Stimulated activated naive CD4-positive, alpha-beta T cell (primary cell): ENCODE measurements at regions not wholly inside any gene's neighbourhood (a gene's known extent, or its start where the extent isn't known, plus 50 kb on each side); places are given as distances from the start of the nearest gene placed in this dataset.

Source experiments
- DNase-seq, 6 experiments: peaks; one replicate each; lab custom pipeline; 2025; lab: John Stamatoyannopoulos, UW

DNA sequence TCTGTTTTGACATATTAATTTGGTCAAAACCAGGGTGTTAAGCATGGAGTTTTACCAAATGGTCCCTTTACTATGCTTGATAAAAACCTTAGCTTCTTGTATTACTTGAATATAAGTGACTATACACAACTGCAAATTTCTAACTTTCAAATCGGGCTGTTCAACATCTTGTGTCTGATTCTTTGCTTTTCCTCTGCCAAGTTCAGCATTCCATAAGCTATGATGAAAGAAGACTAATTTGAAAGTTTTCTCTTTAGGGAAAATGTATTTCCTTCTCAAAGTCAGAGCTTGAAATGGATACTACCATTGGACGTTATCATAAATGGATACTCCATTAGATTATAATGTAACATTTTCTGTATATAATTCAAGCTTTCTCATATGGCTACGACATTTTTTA is 792.9 kb downstream of the EFNA5 start:
- DNase-seq = no peak

DNA sequence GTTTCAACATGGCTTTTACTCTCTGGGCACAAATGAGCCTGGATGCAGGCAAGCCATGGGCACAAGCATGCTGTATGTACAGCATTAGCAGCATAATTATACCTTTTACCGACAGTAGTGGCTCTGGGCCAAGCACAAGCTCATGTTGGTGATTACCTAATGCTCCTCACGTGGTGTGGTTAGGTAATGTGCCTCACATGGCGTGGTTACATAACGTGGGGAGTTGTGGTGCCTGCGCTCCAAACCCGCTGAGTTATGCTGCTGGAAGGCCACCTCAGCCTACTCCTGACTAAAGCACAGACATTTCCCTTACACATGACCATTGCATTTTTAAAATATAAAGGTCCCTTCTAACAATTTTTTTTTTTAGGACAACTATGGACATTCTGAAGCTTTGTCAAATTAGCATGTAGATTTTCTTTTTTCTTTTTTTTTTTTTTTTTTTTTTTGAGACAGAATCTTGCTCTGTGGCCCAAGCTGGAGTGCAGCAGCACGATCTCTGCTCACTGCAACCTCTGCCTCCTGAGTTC is 794.0 kb downstream of the EFNA5 start:
- no peak for DNase-seq

DNA sequence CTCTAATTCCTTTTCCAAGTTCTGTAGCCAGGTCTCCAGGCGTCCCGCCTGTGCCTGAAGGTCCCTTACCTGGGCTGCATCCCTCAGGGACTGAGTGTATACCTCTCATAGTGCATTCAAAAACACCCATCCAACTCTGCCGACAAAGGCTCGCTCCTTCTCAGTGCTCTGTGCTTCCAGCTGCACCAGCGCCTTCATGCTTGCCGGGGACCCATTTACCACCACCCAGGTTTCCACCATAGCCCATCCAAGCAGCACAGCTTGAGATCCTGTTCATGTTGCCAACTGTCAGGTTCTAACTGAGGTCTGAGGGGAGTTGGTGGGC is 794.5 kb downstream of the EFNA5 start:
- DNase-seq = no peak

DNA sequence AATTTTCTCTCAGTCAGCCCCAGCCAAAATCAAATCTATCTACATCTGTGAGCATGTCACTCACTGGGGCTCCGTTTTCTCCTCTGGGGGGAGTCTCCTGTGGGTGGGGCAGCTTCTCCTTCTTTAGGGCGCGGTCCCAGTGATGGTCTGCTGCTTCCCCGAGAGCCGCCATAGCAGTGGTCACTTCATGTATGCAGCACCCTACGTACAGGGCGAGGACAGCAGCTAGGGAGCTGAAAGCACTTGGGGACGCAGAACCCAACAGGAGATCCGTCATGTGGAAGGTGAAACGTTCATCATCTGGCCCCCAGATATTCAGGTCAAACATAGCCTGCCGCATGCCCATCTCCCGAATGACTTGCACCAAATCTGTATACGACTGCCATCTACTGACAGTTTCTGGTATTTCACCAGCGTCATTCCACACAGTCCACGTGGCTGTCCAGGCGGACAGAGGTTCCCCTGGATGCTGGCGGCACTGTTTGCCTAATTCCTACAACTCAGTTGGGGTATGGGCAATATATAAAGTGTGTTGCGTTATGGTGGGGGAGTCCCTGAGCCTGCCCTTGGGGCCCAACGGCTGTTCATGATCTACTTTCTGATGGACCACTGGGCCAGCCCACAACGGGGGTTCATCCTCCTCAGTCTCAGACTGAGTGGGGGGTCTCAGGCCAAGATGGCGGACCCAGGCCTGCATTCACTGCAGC is 795.0 kb downstream of the EFNA5 start:
- DNase-seq = no peak

DNA sequence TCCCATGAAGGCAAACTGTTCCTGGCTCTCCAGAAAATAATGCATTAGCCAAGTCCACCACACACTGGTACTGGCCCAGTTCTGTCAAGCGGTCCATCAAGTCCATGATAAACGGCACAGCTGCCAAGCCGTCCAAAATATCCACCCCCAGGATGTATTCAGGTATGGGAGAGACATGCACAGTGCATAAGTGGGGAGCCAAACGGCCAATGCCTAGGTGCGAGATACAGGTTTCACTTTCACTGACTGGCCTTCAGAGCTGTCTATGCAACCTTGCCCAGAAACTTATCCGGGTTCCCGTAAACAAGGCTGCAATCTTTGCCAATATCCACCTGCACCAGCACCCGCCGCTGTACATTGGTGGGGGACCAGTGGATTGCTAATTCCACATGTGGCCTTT is 795.8 kb downstream of the EFNA5 start:
- no peak for DNase-seq

DNA sequence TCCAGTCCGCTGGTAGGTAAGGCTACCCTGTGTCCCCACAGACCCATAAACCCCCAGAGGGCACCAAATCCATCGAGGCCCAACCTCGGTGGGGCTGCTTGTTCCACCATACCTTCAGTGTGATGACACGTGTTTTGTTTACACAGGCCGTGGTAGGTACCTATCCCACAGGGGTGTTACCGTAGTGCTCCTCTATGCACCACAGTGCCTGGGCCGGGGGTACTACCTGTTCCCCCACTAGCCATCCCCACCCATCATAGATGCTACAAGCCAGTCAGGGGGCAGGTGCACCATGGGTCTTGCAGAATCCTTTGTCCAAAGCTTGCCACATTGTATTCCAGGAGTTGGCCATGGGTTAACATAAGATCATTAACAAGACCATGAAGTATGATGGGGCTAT is 796.2 kb downstream of the EFNA5 start:
- DNase-seq = no peak

DNA sequence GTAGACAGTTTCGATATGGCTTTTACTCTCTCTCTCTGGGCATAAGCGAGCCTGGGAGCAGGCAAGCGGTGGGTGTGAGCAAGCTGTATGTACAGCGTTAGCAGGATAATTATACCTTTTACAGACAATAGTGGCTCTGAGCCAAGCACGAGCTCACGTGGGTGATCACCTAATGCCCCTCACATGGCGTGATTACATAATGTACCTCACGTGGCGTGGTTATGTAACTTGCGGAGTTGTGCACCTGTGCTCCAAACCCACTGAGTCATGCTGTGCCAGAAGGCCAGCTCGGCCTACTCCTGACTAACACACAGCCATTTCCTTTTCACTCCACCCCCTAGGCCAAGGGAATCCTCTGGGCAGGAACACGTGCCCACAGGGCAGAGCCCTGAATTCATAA is 797.2 kb downstream of the EFNA5 start:
- DNase-seq = no peak

DNA sequence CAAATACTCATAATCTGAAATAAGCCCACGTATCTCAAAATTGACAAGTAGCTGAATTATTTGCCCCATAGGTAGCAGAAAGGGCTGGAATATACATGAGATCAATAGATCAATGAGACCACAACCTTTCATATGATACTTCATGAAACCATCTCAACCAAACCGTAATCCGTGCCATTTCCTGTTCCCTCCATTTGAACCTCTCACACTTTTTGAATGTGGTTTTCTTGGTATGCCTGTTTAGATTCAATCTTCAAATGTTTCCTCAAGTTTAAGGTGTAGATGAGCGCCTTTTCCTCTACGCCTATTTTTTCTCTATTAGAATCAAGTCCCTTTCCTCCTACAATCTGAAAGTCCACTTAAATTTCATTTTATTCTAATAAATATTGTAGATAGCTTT is 805.5 kb downstream of the EFNA5 start:
- DNase-seq = no peak

DNA sequence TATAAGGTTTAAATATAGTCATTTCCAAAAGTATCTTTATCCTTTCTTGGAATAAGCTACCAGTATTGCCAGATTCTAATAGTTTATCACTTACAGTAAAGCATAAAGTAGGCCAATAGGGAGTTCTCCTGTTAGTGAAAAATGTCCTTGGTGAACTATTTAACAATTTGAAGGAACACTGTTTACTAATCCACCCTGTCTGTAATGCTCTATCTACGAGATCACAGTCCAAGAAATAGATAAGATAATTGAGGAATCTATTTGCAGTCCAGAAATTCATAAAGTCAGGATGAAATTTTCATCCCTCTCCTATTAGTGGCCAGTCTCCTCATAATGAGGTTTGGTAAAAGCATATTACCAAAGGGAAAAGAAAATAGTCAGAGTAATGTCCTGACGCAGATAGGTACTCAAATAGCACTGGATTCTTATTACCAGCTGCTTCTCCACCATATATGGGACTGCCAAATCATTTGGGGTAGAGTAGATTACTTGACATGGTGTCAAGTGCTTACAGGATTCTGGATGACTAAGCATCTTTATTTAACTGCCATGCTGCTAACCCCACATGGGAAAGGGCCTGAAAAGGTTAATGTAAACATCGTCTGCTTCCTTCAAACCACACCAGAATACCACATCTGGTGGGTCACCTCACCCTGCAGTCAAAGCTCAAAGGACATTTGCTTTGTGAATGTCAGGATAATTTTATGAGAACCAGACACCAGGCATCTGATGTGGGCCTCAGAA is 808.1 kb downstream of the EFNA5 start:
- no peak for DNase-seq

DNA sequence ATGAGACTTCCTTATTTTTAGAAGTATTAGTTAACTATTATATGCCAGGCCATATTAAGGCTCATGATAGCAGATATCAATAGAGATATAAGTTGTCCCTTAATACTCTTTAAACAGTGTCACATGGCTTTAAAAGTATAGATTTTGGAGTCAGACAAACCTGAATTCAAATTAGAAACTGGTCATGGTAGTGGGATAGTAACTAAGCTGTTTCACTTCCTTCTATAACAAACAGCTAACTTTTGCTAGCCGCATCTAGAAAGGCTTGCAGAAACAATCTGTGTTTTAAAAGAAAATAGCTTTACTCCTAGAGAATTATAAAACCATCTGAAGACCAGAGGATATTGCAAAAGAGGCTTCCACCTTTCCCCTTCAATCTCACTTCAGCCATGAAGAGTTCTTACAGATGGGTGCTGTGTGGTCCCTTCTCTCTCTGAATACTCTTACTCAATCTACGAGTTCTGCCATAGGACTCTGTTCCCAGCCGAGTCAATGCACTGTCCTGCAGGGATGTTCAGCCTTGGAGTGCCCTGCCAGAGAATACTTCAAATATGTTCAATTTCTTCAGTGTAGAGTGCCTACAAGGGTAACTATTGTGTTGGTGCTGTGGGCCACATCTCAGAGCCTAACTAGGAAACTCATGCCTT is 810.2 kb downstream of the EFNA5 start:
- no peak for DNase-seq

DNA sequence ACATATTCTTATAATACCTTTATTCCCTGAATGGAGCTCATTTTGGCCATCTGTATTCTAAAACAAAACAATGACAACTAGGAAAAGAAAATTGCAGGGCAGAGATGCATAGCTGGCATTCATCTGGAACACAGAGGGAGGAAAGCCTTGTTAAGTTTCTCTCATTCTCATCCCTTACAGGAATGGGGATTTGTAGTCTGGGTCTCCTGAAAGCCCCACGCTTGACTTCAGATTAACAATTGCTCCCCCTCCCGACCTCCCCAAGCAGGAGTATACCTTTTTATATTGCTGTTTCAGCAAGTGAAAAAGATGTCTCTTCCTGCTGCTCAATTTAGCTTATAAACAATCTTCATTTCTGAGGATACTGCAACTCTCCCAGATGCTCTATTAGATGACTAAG is 812.1 kb downstream of the EFNA5 start:
- DNase-seq = no peak

DNA sequence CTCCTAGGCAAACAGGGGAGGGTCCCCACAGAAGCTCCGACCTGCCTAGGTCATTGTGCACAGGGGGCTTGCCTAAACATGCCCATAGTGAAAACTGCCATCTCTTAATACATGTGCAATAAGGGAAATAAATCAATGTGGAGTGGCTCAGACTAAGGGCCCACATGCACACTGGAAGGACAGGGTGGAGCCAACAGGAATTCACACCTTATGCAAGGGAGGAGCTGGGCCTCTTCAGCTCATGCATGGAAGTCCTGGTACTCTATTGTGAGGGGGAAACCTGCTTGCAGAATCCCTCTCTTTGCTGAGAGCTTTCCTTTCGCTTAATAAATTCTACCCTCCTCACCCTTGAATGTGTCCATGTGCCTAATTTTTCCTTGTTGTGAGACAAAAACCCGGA is 815.8 kb downstream of the EFNA5 start:
- no peak for DNase-seq

DNA sequence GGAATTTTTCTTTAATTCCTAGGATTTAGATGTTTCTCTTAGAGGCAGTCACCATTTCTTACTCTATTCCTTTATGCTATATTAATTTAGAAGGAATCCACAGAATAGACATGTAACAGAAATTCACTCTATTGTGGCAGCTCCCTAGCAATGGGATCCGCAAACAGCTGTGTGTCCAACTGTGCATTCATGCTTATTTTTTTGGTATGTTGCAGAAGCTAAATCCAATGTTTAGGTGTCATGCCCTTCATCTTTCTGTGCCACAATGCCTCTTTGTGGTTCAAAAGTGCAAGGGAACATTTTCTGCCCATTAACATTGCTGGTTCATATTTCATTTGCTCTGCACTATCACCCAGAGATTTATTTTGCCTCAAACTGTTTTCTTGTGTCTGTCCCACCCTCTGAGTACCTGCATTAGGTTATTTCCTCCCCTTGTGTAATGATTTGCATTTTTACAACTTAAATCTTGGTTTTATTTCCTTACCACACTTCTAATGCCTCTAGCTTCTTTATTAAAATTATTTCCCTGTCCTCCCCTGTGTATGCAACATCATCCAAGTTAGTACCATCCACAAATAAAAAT is 816.5 kb downstream of the EFNA5 start:
- no peak for DNase-seq

DNA sequence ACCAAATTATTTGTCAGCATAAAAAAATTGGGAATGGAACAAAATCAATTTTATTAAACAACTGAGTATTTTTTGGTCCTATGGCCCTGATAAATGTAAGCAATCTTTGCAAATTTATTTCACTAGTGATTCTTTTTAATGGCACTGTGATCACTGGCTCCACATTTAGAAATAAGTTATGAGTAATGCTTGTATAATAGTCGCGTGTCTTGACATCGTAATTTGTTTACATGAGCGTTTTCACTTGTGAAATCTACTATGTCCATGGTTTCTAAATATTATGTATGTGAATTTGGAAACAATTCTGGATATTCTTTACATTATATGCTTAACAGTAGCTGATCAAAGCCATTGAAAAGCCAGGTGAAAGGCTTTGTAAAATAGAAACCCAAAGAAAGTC is 817.5 kb downstream of the EFNA5 start:
- no peak for DNase-seq

DNA sequence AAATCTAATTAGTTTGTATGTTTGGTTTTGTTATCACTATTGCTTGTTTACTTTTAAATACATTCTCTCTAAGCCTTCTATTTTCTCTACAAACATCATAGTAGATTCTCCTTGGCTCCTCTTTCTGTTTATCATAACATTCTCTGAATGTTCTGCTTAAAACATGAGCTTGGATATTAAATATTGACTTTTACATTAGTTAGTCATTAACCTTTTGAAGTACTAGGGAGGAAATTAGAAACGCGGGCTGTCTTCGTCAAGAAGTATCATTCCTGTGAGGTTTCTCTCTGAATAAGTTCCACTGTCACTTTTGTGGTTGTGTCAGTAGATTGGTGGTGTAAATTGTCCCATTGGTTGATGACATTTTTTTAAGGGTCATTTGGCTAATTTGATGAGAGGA is 821.5 kb downstream of the EFNA5 start:
- DNase-seq = no peak

DNA sequence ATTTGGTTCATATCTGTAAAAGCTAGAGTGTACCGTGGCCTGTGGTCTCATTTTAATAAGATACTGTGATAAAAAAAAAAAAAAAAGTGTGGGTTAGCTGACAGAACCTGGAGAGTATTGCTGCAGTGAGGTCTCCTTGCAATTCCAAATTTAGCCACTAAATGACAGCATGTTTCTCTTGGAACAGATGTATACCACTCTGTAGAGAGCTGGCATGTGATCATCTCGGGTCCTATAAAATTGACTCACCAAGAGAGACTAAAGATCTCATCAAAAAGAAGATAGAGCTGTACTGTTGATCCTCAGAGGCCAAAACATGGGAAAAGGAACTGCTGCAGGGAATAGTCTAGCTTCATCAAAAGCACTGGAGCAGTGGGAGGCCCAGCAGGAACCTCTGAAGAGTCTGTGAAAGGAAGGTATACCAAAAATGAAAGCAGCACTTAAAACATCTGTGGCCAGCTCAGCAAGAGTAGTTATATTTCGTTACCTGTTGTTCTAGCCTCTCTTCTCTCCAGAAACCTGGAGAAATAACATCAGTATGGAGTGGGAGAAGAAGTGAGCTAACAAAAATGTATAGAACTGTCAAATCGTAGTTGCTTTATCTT is 826.8 kb downstream of the EFNA5 start:
- DNase-seq = no peak

DNA sequence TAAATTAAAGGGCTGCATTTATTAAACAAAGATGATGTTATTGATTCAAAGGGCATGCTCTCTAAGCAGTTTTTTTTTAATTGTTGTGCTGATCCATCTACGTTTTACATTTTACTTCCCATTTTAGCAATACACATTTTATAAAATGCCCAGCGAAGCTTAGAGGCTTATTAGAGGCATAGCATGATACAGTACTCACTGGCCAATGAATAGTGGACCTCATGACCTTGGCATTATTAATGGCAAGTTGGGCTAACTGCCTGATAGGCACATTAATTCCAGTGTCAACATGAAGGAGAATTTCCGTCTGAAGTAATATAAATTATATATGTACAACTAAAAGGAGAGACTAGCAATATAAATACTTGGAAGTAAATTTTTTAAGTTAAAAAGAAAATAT is 837.2 kb downstream of the EFNA5 start:
- no peak for DNase-seq

DNA sequence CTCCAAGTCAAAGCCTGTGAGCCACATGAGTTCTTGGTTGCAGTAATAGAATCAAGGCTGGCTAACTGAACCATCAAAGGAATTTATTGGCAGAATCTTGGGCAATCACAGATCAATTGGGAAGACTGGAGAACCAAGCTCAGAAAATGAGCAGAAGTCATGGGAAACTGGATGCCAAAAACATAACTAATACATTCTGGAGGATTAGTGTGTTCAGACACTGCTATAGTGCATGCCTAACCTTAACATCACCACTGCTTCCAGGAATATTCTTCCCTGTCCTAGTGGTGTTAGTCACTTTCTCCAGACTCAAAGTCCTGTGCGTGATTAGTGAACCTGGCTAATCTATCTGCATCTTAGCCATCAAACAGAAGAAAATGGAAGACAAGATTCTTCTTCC is 843.7 kb downstream of the EFNA5 start:
- DNase-seq = no peak

DNA sequence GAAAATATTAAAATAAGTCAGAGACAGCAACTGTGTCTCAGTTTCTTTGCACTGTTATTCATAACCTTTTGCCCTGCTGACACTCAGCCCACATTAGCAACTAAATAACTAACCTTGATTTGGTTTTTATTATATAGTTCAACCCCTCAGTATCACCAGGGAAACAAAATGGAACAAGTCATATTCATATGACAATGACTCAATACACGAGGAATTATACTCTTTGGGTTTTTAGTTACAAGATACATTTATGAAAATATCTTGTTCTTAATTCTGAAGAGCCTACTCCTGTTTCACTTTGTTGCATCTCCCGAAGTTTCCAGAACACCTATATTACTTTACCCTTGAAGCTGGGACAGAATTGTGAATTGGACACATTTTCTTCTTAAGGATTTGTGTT is 845.4 kb downstream of the EFNA5 start:
- DNase-seq = no peak

DNA sequence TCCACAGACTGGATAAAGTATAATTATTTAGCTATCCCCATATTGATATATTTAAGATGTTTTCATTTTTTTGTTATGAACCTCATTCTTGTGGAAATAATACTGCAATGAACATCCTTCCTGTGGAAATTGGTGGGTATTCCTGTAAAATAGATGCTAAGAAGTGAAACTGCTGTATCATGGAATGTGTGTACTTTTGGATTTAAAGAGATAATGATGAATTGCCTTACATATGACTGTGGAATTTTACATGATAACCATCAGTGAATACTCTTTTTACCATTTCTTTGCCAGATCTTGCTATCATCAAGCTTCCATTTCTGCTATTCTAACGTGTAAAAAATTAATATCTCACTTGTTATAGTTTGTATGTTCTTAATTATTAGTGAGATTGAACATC is 847.9 kb downstream of the EFNA5 start:
- DNase-seq = no peak

DNA sequence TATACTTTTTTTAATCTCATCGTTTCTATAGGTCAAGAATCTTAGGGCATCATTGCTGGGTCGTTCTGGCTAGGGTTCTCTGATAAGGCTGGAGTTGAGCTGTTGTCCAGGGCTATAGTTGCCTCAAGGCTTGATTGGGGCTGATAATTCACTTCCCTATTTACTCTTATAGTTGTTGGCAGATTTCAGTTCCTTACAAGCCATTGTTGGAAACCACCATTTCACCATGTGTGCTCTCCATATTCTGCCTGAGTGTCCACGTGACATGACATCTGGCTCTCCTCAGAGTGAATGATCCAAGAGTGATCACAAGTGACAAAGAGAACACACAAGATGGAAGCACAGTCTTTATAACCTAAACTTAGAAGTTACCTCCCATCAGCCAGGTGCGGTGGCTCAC is 852.2 kb downstream of the EFNA5 start:
- DNase-seq = no peak

DNA sequence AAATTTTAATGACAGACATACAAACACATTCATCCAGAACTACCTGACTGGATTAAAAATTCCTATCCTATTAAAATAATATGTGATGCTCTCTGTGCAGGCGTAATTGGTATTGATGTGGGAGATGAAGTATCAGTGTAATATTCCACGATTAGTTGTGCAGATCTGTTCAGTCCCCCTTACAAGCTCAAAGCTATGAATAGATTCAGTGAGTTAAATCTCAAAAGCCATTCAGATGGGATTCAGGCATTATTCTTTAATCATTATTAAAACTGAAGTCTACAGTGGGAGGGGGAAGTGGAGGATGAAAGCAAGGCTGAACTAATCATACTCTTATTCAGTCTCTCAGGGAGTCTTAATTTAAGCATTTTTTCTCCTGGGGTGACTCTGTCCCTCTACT is 855.8 kb downstream of the EFNA5 start:
- no peak for DNase-seq

DNA sequence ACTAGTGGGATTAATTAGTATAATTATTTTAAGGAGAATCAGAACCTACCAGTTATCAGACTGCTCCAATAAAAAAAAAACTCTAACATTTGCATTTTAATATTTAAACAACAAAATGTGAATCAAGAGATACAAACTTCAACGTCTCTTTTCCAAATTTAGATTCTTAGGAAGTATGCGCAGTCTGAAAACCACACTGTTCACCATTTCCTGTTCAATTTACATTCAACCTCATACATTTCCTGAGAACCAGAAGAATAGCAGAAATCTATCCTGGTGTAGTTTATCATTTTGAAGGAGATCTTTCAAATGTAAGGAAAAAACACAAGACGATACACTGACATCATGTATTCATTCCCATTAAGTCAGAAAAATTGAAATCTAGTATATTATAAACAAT is 869.2 kb downstream of the EFNA5 start:
- no peak for DNase-seq
